COLO829 (cell line): ENCODE measurements at regions not wholly inside any gene's neighbourhood (a gene's known extent, or its start where the extent isn't known, plus 50 kb on each side); places are given as distances from the start of the nearest gene placed in this dataset.

ENCODE experiments used
- DNase-seq: peaks from one replicate; pipeline ENCODE4 v3.0.0; 2012; ENCODE audit warnings: low spot score

GRCh38 chr12:87160848-87161601 lies 868.2 kb downstream of the C12orf50 start:
- DNase-seq, result no peak

- no peak for DNase-seq
Measured at GRCh38 chr12:87157791-87158190, 871.4 kb downstream of the C12orf50 start.

- no peak for DNase-seq
Measured at GRCh38 chr12:87155621-87156020, 873.6 kb downstream of the C12orf50 start.

- DNase-seq, result no peak
Measured at GRCh38 chr12:87152841-87153528, 876.2 kb downstream of the C12orf50 start.

- DNase-seq, result no peak
Measured at GRCh38 chr12:87152075-87152474, 877.1 kb downstream of the C12orf50 start.

- no peak for DNase-seq
Measured at GRCh38 chr12:87150969-87151662, 878.1 kb downstream of the C12orf50 start.

- DNase-seq, result no peak
Measured at GRCh38 chr12:87142342-87142741, 886.2 kb upstream of the MGAT4C start.

- no peak for DNase-seq
Measured at GRCh38 chr12:87141091-87141490, 884.9 kb upstream of the MGAT4C start.

- DNase-seq, result no peak
Measured at GRCh38 chr12:87140262-87140661, 884.1 kb upstream of the MGAT4C start.

GRCh38 chr12:87137220-87137619 lies 881.0 kb upstream of the MGAT4C start:
- no peak for DNase-seq

GRCh38 chr12:87136330-87136976 lies 880.3 kb upstream of the MGAT4C start:
- DNase-seq, result no peak

- no peak for DNase-seq
Measured at GRCh38 chr12:87127272-87127671, 871.1 kb upstream of the MGAT4C start.

GRCh38 chr12:87121896-87122295 lies 865.7 kb upstream of the MGAT4C start:
- DNase-seq, result no peak

- no peak for DNase-seq
Measured at GRCh38 chr12:87120440-87120839, 864.2 kb upstream of the MGAT4C start.

GRCh38 chr12:87119713-87120112 lies 863.5 kb upstream of the MGAT4C start:
- DNase-seq, result no peak

GRCh38 chr12:87117526-87117925 lies 861.3 kb upstream of the MGAT4C start:
- DNase-seq, result no peak

- peak; percentile 4 for DNase-seq
Measured at GRCh38 chr12:87116780-87117179, 860.6 kb upstream of the MGAT4C start.

GRCh38 chr12:87112571-87113345 lies 856.6 kb upstream of the MGAT4C start:
- DNase-seq, result no peak

GRCh38 chr12:87107766-87108165 lies 851.6 kb upstream of the MGAT4C start:
- no peak for DNase-seq

GRCh38 chr12:87107270-87107669 lies 851.1 kb upstream of the MGAT4C start:
- no peak for DNase-seq

- DNase-seq, result no peak
Measured at GRCh38 chr12:87096082-87096585, 839.9 kb upstream of the MGAT4C start.

GRCh38 chr12:87094356-87094755 lies 838.2 kb upstream of the MGAT4C start:
- no peak for DNase-seq
